NCI-H2227 treated with DMSO at 0.1 percent for 48 hours (cell line): ENCODE measurements at regions not wholly inside any gene's neighbourhood (a gene's known extent, or its start where the extent isn't known, plus 50 kb on each side); places are given as distances from the start of the nearest gene placed in this dataset.

Experiments
- DNase-seq: peaks from one replicate; lab custom pipeline; 2025; lab: John Stamatoyannopoulos, UW

DNA sequence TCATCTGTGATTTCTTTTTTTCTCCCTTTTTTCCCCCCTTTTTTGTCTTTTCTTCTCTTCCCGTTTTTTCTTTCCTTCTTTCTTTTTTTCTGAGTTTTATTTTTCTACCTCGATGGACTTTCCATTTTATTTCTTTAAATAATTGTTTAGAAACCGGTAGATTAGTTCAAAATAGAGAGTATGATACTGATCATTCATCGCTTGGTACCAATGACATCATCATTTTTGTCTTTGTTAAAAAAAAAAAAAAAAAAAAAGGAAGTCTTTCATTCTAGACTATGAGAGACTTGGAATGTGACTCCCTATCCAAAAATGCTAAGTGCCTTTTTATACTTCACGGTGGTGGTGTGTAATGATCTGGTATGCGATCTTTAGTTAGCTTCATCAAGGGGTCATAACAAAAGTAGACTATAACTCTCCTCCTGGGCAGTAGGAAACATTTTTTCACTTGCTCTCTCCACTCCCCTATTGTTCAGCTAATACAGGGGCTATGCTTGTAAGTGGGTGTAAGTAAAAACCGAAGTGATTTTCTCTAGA is 1517.5 kb upstream of the ZEB2 start:
- no peak for DNase-seq

DNA sequence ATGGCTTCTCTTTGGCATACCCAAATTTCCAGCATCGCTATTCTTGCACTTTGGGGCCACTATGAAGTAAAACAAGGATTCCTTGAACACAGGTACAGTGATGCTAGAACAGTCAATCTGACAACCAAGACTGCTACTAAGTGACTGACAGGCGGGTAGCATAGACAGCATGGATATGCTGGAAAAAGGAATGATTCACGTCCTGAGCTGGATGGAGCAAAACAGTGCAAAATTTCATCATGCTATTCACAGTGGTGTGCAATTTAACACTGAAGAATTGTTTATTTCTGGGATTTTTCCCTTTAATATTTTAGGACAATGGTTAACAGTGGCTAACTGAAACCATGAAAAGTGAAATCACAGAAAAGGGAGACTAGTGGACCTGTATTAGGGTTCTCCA is 1511.2 kb upstream of the ZEB2 start:
- no peak for DNase-seq

DNA sequence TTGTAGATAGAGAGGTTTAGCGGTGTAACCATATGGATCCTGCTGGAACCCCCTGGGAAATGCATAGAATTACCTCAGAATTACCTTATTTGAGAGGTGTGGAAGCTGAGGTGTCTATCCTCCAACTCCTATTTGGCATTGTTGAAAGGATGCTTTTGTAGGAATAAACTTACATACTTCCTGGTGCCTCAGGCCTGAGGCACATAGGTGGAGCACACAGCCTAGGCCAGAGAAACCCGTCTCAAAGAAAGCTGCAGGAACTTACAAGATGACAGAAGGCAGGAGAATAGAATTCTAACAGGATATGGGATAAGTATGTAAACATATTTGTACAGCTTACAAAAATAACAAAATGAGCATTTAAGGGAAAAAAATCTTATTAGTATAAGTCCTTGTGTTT is 1507.2 kb upstream of the ZEB2 start:
- DNase-seq, result no peak

DNA sequence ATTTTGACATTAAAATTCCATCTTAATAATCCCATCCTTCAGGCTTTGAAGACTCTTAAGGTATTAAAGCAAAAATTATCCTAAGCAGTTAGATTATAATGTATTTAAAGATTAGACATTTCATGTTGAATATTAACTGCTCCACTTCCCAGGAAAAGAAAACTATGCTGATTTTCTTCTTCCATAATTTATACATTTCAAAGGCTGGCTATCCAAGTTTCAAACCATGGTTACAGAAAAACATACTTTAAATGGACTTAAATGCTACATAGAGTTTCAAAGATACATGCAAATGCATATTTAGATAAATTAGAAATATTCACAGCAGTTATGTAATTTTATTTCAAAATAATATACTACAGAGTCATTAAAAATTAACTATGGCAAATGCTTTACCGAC is 1505.6 kb upstream of the ZEB2 start:
- no peak for DNase-seq

DNA sequence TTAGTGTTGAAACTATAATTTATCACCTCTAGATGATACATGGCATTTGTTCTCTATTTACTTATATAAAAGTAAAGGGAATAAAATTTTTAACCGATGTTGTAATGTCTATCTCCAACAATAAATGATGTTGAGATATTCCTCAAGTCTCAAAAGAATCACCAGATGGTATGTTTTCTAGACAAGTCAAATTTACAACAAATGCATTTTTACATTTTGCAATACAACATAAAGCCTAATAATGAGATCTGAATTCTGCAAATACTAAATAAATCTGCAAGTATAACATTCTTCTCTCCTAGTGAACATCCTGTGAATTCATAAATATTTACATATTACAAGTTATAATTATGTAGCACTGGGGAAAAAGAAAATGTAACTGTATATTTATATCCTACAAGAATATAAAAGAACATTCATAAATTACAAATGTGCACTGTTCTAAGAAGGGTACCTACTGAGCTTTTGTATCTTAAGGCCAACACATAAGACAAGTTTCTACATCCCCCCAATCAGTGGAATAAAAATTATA is 1504.4 kb upstream of the ZEB2 start:
- no peak for DNase-seq

DNA sequence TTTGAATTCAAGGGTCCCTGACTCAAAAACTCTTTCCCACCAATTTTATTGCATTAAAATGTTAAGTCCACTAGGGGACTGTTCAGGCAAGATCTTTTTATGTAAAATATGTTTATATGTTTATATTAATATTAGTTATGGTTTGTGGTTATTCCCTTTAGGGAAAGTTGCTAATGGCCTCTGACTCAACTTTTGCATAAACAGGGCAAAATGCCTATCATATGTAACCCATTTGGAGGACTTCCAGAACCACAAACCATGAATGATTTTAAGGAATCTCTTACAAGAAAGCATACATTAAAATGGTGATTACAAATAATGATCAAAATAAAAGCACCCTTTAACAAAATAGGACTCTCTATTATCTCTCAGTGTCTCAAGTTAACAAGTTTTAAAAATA is 1484.5 kb upstream of the ZEB2 start:
- DNase-seq, result no peak

DNA sequence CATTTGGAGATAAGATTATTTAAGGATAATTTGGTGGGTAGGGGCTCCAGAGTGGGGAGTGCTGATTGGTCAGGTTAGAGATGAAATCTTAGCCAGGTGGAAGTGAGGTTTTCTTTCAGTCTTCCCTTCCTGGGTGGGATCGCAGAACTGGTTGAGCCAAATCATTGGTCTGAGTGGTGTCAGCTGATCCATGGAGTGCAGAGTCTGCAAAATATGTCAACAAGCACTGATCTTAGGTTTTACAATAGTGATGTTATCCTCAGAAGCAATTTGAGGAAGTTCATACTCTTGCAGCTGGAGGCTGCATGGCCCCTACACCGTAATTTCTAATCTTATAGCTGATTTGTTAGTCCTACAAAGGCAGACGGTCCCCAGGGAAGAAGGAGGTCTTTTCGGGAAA is 1483.4 kb upstream of the ZEB2 start:
- no peak for DNase-seq

DNA sequence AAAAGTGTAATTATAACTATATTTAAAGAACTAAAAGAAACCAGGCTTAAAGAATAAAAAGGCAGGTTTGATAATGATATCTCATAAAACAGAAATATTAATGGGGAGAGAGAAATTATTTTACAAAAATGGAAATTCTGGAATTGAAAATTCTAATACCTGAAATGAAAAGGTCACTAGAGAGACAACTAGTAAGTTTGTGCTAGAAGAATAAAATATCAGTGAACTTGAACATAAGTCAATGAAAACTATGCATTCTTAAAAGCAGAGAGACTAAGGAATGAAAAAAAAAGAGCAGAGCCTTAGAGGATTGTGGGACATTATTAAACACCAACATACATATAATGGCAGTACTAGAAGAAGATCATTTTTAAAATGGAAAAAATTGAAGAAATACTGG is 1475.0 kb upstream of the ZEB2 start:
- no peak for DNase-seq

DNA sequence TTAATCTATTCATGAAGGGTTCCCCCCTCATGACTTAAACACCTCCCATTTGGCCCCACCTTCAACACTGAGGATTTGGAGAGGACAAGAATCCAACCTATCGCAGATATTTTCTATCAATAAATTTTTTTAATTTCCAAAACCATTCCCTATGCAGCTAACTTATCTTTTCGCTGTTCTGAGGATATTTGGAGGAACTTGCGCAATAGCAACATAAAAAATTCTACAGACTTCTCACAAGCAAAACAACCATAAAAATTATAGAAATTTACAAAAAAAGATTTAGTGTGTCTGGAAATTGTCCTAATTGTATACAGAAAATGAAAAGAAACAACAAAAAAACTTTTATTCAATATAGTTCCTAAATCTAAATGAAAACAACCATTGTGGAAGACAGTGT is 1472.7 kb upstream of the ZEB2 start:
- no peak for DNase-seq

DNA sequence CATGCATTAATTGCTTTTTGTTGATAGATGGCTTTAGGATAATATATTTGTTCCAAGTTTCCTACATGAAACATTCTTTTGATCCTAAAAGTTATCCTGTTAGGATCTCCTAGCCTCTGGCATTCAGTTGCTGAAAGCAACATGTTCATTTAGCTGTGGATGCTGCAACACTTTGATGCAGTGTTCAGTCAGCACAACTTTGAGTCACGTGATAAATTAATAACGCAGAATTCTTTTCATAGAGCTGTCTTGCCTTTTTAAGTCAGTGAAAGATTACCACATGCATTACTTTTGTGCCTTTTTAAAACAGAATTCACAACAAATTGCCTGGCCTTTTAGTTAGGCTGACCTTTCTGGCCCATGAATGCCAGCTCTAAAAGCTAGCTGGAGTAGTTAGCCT is 1467.9 kb upstream of the ZEB2 start:
- no peak for DNase-seq

DNA sequence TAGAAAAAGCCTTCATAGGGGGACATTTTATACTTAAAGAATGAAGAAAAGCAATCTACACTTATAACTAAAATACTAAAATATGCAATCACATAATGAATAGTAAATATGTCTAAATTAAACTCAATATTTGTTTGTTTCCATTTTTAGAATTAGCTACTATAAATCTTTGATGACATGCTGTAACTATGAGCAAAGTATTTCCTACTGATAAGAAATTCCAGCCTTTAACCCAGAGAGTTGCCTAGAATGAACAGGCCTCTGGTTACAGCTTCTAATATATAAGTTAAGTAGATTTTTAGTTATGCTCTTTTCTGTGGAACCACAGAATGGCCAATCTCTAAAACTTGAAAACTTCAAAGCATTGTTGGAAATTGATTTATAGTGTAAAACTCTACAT is 1465.6 kb upstream of the ZEB2 start:
- DNase-seq, result no peak

DNA sequence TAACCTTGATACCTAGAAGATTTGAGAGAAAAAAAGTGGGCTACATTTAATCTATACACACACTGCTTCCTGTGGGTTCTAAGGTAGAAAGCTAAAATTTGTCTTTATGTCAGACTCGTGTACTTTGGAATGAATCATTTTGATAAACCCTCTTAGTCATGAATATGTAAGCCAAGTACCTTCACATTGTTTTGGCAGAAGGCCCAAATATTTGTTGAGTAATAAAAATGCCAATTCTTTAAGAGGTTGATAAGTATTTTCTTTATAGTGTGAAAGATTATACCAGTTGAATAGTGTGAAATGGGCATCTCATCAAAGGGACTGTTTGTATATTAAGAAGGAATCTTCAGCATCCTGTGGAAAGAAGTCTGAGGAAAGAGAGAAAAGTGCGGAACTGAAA is 1464.7 kb upstream of the ZEB2 start:
- no peak for DNase-seq

DNA sequence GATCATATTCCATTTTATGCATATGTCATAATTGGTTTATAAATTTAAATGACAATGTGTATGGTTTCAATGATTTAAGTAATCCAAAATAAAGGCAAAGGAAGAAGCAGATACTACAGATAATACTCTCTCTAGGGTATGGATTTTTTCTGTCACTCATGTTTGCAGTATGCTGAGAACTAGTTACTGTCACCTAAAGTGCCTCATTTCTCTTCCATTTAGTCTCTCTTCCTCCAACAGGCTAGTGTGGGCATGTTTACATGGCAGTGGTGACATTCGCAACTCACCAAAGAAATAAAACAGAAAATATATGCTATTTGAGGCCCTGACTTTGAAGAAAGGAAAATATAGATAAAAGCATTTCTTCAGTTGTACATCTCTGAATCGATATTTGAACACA is 1460.4 kb upstream of the ZEB2 start:
- DNase-seq, result no peak

DNA sequence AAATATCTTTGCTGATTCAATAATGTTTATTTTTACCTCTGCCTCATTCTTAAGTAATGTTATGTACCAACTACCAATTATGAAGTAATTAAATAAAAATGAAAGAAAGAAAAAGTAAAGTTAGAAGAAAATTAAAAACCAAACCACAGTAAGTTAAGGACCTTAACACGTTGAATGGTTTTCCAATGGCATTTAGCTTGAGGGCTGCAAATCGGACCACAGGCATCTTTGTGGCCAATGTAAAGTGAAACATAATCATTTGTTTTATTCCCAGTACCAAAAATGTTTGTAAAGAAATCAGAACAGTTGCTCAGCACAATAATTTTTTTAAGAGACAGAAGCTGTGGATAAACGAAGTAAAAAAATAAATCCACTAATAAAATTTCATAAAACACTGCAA is 1455.5 kb upstream of the ZEB2 start:
- no peak for DNase-seq

DNA sequence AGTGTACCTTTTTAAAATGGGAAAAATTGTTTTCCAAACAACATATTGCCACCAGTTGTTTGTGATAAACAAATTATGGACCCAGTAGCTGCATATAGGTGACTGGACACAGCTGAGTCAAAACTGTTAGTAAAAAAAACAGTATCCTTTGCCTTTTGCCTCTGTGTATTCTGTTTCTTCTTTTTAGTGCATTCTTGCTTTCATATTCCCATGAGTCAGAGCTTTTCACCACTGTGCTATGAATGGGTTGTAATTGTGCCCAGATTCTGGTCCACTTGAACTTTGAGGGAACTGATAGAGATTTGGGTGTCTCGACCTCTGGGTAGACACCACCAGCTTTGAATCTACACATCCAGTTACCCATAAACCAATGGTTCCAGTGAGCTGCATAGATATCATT is 1441.9 kb upstream of the ZEB2 start:
- DNase-seq, result no peak

DNA sequence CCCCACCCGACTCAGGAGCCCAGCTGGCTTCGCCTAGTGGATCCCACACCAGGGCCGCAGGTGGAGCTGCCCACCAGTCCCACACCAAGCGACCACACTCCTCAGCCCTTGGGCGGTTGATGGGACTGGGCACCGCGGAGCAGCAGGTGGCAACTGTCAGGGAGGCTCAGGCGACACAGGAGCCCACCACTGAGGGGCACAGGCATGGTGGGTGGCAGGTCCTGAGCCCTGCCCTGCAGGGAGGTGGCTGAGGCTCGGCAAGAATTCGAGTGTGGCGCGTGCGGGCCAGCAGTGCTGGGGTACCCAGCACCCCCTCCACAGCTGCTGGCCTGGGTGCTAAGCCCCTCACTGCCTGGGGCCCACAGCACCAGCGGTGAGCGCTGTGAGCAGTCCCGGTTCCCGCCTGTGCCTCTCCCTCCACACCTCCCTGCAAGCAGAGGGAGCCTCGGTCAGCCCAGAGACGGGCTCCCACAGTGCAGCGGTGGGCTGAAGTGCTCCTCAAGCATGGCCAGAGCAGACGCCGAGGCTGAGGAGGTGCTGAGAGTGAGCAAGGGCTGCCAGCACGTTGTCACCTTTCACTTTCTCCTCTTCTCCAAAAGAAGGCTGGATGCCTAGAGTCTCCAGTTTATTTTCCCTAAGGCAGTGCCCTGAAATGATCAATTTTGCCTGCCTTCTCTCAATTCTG is 1440.7 kb upstream of the ZEB2 start:
- no peak for DNase-seq

DNA sequence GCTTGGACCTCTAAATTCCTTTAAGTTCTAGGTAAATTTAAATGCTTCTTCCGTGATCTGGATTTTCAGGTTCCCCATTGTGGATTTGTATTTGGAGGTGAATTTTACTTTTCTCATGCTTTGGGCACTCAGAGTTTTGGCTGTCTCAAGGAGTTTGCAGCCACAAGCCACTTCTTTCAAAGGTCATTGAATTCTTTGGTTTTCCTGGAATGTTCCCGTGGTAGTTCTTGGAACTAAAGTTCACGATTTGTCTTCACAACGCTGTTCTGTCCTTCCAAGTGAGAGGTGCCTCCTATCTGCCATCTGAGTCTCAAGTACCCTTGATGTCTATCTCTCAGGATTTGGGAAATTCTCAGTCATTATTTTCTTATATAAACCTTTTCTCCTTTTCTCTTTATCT is 1438.7 kb upstream of the ZEB2 start:
- no peak for DNase-seq

DNA sequence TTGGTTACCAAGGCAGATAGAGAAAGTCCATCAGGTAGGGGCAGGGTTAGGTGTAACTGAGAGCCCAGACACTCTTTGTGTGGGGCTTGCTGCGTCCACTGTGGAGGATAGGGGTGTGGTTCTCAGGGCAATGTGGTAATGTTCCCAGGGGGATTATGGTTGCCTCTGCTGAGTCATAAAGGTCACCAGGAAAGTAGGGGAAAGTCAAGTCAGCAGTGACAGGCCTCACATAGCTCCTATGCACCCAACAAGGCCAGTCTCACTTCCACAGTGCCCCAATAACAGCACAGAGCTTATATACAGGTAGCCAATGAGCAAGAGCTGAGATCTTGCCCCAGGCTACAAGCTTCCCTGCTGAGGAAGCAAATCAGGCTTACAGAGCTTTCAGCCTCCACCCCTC is 1438.0 kb upstream of the ZEB2 start:
- DNase-seq, result no peak

DNA sequence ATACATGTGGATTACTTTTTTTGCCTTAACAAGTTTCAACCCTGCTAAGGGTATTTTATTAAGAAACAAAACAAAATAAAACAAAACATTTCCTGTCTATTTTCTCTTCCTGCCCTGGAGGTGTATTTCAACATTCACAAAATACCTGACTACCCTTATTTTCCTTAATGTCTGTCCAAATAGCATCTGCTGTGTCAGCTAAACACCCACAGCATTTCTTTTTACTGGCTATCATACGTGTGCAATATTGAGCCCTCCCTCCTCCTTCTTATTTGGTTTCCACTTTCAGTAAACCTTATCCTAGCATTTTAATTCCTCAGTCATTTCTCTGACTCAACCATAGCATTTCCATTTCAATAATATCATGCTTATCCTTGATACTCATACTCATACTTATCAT is 1420.0 kb upstream of the ZEB2 start:
- DNase-seq, result no peak

DNA sequence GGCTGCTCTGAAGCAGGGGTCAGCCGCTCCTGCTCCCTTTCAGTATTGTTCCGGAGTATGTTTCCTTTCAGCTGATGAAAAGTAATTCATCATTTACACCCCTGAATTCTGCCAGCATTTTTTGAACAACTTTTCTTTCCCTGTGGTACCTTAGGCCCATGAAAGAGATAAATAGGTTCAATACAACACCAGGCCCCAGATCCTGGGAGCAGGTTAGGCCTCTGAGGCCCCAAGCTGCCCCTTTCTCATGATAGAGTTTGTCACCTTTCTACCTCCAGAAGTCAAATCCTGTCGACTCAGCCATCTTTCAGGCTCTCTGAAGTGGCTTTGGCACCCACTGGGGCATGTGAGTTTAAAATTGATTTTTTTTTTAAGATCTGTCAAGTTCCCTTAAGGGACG is 1415.1 kb upstream of the ZEB2 start:
- no peak for DNase-seq

DNA sequence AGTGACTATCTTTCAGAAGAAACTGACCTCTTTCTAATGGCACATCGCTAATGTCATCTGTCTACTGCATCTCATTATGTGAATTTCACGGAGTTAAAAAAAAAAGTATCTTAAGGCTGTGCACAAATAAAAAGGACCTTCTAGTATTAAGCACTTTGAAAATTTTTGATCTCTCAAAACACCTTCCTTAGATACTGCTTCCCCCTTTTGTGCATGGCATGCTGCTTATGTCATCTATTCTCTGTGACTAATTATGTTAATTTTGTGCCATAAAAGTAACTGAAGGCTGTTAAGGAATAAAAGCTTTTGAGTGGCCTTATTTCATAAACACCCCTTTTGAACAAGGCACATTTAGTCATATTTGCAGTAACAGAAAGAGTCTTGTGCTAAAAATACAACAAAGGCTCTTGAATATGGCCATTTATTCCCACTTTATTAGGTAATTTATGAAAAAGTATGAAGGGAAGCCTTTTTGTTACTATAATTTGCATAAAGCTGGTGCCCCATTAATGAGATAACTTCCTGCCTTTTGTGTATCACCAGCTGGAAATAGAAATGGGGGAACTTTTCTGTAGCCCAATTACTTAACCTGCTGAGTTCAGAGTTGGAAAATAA is 1412.0 kb upstream of the ZEB2 start:
- DNase-seq, result no peak

DNA sequence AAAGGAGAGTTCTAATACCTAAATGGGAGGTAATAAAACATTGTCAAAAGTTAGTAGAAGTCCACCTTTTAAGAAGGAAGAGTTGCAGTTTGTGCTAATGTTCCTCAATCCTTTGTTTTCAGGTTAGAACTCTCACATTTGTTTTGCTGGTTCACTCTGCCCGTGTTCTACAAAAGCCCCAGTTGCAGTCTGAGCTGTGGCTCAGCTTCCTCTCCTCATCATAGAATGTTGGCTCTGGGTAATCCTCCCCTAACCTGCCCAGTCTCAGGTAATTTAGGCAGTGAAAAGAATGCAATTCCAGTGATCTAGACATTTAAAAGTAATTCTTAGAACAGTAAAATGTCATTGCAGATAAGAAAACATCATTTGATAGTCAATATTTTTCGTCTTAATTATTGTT is 1410.4 kb upstream of the ZEB2 start:
- no peak for DNase-seq

DNA sequence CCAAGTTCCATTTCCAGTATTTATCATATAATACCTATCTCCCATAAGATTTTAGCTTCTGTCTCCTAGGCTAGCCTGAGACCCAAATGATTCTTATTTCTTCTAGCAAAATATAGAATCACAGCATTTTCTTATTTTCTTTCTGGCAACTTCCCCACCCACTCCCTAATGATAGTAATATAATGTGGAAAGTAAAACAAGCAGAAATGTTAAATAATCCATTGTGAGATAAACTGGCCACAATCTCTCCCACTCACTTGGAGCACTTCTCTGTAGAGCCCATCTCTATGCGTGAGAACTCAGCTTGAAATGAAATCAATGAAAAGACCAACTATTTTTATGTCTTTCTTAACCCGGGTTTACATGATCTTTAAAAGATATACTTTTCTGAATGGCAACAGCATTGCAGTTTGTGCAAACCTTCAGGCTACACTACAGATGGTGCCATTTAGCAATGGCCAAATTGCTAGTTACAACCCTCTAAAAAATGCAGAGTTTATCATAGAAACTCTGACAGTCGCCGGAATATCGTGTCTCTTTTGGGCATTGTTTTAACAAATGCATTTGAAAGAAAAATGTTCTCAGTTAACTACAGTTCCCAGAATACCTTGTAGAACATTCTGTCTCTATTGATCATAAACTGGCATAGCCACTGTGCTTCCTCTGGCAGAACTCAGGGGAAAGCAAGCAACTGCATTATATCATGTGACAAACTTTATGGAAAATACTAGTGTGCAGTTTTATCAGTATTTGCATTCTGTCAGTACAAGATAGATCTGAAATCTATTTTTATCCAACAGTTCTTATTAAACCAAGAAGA is 1407.4 kb upstream of the ZEB2 start:
- no peak for DNase-seq
